ENCODE measurements at regions not wholly inside any gene's neighbourhood (a gene's known extent, or its start where the extent isn't known, plus 50 kb on each side); places are given as distances from the start of the nearest gene placed in this dataset.

GRCh38 chr9:16316911-16317817, 553.3 kb downstream of the BNC2 start:
- no peak for DNase-seq (ENCODE audit: low read depth)
- no peak for TF ChIP-seq CTCF (conservative IDR thresholded peaks at IDR 0.05; ENCODE audit: low read length)
- H3K4me3 ChIP-seq (ENCODE audit: low read length) = no peak overlapping the region

GRCh38 chr9:16318516-16319060, 551.9 kb downstream of the BNC2 start:
- DNase-seq (ENCODE audit: low read depth) = no peak

GRCh38 chr9:16319646-16320045, 550.8 kb downstream of the BNC2 start:
- H3K4me3 ChIP-seq (ENCODE audit: low read length) = no peak overlapping the region
- DNase-seq (ENCODE audit: low read depth) = no peak
- no peak for TF ChIP-seq CTCF (conservative IDR thresholded peaks at IDR 0.05; ENCODE audit: low read length)

More at GRCh38 chr9:16318516-16319060, 551.9 kb downstream of the BNC2 start:
- H3K4me3 ChIP-seq (ENCODE audit: low read length) = no peak overlapping the region
- TF ChIP-seq CTCF (conservative IDR thresholded peaks at IDR 0.05; ENCODE audit: low read length) = no peak

GRCh38 chr9:16320338-16320902, 550.0 kb downstream of the BNC2 start:
- DNase-seq (ENCODE audit: low read depth) = no peak
- no peak overlapping the region for H3K4me3 ChIP-seq (ENCODE audit: low read length)
- TF ChIP-seq CTCF (conservative IDR thresholded peaks at IDR 0.05; ENCODE audit: low read length) = no peak

- peak; percentile 72 for DNase-seq (ENCODE audit: low read depth)
- TF ChIP-seq CTCF (conservative IDR thresholded peaks at IDR 0.05; ENCODE audit: low read length) = no peak
- H3K4me3 ChIP-seq (ENCODE audit: low read length) = no peak overlapping the region
These were observed 548.9 kb downstream of the BNC2 start for GRCh38 chr9:16321461-16322119.

- no peak for DNase-seq (ENCODE audit: low read depth)
- no peak for TF ChIP-seq CTCF (conservative IDR thresholded peaks at IDR 0.05; ENCODE audit: low read length)
- H3K4me3 ChIP-seq (ENCODE audit: low read length) = no peak overlapping the region
These were observed 547.6 kb downstream of the BNC2 start for GRCh38 chr9:16322849-16323248.

All from AG10803 (cell line).